GM19397 (cell line): ENCODE measurements at regions not wholly inside any gene's neighbourhood (a gene's known extent, or its start where the extent isn't known, plus 50 kb on each side); places are given as distances from the start of the nearest gene placed in this dataset.
"Not testable (repeated sequence)": the region's sequence is repeated elsewhere in the genome, so short reads cannot be mapped to it uniquely, and the experiment has no call there.

Experiments
- ATAC-seq: cut with Tn5 transposase; IDR thresholded peaks from one replicate; pipeline ENCODE4 v1.9.1; 2021; ENCODE audit warnings: mild to moderate bottlenecking, moderate library complexity; ENCODE audit not compliant: unreplicated experiment

DNA sequence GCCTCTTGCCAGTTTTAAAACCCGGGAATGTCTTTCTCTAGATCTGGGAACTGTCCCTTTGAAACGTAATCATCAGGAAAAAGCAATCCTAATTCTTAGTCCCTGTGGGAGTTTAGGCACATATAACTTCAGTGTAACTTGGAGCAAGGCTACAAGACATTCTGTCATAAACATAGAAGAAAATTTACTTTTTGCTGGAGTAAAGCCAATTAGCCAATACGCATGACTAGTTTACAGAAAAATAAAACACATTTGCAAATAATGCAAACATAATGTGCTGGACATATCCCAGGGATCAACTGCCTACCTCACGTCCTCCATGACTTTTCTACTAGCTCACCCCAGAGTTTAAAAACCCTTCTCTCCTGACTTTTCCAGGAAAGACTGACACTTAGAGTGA lies 970.6 kb downstream of the MRPL39 start:
- ATAC-seq: no peak

DNA sequence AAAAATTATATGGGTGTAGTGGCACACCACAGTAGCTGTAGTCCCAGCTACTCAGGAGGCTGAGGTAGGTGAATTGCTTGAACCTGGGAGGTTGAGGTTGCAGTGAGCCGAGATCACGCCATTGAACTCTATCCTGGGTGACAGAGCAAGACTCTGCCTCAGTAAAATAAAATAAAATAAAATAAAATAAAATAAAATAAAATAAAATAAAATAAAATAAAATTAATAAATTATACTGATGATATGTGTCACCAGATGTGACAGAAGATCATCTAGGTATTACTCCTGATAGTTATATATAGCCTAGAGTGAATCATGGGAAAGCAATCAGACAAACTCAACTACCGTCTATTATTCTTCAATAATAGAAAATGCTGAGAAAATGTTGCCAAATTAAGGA lies 972.5 kb downstream of the MRPL39 start:
- ATAC-seq: no peak

DNA sequence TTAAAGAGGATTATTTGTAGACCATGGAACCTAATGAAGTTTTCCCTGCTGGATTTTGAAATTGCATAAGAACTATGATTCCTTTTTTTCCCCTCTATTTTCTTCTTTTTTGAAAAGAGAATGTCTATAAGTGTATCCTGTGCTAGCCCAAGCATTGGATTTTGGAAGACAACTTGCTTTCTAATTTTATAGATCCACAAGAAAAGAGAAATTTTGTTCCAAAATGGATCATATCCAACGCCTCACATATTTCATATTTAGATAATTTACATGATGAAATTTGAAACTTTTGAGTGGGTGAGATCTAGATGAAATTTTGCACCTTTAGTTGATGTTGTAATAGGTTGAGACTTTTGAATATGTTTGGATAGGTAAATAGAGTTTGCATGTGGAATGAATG lies 978.7 kb downstream of the MRPL39 start:
- no peak for ATAC-seq

DNA sequence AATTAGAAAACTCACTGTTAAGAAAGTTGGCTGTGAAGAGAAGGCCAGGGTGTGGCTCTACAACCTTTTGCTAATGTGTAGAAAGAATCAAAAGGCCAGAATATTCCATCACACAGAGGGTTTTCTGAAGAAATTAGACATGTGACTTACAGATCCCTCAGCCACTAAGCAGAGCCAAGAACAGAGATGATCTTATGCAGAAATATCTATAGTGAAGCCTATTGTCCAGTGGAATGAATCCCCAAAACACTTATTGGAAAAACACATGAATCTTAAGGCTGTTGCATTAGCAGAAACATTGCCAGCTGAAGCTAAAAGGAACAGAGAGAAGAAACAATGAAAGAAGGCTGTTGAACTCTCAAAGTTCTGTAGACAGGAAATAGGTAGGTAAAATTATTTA lies 979.2 kb downstream of the MRPL39 start:
- no peak for ATAC-seq

DNA sequence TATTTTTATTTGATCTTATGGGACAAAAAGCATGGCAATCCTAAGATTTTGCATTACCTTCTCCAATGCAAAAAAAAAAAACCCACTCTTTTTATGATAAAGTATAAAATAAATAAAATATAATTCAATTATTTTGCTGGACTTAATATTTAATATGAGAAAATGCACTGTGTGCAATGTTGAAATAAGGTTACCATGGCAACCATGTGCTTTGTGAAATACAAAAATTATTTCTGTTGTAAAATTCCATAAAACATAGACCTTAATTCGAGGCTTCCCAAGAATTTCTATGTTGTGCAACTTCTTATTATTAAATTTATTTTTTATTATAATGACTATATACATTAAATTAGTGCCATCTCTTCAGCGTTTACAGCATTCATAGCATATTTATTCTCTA lies 989.5 kb downstream of the MRPL39 start:
- ATAC-seq: no peak

DNA sequence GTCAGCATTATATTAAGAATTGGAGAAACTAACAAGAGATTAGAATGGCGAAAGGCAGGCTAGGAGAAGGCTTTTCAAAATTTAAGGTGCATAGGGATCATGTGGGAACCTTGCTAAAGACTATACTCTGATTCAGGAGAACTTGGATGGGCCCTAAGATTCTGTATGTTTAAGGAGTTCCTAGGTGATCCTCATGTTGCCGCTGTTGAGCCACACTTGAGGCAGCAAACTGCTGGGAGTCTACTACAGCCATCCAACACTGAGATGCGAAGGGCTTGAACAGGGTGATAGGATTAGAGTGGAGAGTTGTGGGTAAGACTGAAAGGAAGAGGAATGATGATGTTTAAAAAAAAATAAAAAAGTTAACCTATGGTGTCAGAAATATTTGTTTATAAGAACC lies 1013.2 kb downstream of the MRPL39 start:
- no peak for ATAC-seq

DNA sequence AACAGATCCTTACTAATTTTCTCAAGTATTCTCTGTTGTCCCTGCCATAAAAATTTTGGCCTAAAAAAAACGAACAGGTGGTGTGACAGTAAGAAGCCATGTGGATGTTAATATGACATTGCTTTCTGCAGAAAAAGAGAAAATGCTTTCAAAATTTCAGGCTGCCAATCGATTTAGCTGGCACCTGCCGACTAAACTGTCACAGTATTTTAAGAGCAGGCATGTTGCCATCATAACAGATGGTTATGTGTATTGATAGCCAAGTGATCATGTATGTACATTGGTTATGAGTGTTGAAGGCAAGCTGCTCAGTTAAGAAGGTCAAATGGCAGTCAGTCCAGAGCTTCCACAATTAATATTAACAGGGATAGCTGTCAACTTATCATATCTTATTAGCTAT lies 1017.0 kb downstream of the MRPL39 start:
- ATAC-seq: no peak

DNA sequence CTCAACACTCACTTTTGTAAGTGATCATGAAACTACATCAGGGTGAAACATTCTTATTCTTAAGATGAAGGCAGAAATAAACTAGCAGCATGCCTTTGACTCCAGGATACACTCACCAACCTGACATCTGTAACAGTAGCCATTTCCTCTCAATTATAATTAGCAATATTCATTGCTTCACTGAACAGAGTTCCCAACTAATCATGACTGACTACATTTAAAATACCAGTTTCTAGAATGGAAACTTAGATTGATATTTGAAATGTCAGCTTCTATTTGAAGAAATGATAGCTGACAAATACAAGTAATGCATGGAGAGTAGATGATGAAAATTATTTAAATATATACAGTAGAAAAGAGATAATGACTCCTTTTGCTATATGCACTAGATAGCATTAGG lies 1023.8 kb downstream of the MRPL39 start:
- ATAC-seq: no peak

DNA sequence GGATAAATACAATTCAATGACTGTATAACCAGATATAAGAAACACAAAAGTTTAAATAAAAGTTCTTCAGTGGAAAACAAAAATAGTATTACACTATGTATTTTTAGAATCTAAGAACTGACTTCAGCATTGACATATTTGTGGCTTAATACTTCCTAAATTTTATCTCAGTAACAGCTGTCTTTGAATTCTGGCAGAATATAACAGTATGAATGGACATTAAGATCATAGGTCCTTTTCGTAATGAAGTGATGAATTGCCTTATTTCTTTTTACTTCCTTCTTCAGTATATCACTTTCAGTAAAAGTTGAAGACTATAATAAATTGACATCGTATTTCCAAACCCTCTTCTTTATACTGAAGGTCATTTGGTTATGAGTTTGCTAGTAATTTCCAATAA lies 1030.0 kb downstream of the MRPL39 start:
- no peak for ATAC-seq

DNA sequence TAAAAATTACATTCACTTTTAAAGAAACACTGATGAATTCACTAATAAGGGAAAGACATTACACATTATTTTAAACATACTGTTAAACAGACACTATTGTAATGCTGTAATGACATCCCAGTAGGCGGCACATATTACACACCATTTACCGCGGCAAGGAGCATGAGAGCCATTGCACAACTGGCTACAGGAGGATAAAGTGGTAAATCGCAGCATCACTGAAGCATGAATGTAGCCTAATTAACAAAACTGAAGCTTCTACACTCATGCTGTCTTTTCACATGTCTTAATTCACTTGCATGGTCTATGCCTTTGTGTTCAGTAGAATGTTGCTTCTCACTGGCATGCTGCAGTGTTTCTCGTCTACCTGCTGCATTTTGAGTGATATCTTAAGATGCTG lies 1046.0 kb downstream of the MRPL39 start:
- ATAC-seq: no peak

DNA sequence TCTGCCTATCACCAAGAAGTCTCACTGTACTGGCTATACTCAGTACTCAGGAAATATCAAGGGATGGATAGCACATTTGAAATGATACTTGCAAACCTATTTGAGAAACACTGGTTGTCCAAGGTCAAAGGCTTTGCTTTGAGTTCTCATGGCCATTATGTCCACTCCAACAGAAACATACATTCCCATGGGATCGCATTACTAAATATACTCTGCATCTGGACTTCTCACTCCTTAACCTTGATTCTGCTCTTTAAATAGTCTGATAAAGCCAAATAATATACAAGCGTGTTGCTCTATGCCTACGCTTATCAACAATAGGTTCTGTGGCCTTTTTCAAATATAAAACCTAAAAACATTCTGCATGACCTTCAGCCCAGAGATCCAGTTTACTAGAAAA lies 1054.8 kb downstream of the MRPL39 start:
- no peak for ATAC-seq

DNA sequence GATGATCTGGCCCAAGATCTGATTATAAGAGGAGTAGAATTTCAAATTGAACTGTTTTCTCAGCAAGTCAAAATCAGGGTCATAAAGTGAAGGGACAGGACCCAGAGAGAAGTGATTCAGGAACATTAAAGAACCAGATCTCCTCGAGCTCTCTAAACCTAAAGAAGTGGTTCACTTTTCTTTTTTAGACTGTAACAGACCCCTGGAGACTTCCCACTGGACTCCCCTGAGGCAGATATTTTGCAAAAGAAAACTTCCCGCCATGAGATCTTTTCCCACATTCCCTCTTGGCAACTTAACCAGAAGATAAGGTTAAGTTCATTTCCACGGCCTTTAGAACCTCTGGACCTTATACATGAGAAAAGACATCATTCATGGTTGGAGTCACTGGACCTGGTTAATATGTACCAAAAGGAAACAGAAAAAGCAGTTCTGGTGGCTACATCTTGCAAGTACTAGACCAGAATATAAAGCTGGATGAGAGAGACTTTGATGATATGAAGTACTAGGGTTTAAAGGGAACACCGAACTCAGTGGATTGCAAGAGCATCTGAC lies 1061.4 kb downstream of the MRPL39 start:
- no peak for ATAC-seq

DNA sequence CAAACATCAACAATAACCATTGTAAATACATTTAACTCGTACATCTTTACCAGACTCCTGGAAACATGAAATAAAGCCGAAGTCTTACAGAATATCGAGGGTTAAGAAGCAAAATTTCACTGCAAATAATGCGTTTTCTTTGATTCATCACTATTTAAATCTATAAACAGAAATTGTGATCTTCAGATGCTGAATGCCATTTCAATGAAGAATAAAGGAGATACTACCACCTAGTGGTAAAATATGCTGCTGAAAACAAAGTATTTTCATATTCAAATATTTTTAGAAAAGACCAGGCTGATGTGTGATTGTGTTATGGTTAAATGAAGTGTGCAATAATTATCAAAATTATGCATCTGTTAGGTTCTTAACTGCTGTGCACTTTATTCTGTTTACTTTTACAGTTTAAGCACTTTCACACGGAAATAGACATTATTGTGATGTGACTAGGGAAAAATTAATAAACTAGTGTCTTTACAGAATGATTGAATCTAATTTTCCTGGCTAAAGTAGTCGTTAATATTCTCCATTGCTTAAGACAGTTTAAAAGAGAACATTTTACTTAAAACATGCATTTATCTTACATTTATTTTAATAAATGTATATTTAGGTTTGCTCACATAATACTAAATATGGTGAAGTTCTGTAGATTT lies 1093.1 kb downstream of the MRPL39 start:
- no peak for ATAC-seq

DNA sequence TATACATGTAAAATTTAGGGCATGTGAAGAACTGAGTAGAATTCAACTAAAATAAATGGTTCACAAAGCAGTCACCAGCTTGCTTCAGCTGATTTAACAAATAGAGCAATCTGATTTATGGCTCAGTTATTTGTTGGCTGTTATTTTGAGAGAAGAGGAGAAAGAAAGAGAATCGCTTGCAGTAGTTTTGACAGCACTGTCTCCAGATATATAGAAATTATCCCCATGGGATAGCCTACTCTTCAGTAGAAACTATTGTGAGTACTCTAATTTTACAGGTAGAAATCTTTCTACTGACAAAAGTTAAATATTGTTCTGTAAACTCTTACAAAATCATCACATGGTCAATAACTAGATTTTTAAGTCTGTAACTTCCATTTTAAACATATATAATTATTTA lies 1098.2 kb downstream of the MRPL39 start:
- ATAC-seq: no peak

DNA sequence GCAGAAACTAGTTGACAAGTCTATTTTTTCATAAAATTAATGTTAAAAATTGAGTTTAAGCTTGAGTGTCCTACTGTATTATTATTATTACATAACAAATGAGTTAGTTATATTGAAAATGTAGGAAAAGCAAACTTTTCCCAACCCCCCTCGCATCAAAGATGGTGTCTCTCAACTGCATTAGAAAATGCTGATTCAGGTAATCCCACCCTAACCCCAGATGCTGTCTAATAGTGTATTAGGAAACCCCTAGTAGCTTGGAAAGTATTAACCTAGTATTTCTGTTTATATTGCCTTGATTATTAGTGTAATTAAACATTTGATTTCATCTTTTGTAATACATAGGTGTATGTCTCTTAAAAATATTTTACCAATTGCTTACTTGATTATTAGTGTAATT lies 1120.3 kb downstream of the MRPL39 start:
- no peak for ATAC-seq

DNA sequence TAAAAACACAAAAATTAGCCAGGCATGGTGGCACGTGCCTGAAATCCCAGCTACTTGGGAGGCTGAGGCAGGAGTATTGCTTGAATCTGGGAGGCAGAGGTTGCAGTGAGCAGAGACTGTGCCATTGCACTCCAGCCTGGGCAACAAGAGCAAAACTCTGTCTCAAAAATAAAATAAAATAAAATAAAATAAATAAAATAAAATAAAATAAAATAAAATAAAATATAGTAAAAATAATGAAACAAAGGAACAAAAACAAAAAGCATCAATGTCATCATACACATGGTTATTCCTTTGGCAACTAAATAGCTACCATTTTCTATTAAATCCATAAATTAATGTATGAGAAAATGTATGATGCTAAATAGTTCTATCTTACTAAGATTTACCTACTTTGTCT lies 1123.9 kb downstream of the MRPL39 start:
- not testable (repeated sequence) for ATAC-seq

DNA sequence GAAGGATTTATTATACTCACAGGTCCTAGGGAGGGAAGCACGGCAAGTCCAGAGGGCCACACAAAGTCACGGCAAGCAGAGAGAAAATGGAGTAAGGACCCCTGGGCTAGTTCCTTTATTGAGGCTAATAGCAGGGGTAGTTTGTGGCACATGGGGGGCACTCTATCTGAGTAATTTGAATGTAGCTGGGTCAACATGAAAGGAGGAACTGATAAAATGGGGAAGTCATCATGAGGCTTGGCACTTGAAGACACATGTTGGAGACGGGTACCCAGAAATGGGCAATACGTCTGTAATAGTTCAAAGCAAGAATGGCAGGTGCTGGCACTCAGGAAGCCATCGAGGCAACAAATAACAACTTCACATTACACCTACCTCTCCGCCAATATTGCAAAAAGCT lies 1136.4 kb downstream of the MRPL39 start:
- ATAC-seq: no peak

DNA sequence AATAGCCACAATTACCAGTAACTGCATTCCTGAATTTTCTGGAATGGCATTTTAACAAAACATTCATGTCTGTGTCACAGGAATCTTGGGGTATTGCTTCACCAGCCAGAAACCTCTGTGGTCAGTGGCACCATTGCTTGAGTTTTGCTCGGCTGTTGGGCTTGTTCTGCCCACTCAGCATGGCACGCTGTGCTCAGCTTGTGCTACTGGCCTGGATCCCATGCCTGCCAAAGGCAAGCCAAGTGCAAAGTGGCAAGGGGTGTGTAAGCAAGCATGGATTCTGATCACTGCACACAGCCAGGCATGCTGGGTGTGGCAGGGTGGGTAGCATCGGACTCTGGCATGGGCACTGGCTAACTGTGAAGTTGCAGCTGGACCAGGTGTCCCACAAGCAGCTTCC lies 1150.9 kb downstream of the MRPL39 start:
- ATAC-seq: no peak

DNA sequence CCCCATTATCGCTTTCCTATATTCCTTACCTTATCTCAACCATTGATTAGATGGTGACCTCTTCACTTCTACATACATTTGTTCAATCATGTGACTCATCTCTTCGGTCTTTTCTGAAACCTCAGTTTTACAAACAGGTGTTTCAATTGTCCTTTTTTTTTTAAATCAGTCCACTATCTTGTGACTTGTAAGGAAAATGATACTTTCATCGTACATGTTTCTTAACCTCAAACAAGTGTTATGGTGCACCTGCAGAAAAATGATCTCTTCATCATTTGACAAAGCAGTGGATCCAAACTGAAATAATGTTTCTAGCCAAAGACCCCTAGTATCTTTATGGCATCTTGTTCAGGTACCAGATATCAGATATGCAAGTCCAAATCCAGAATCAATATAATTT lies 1157.2 kb downstream of the MRPL39 start:
- ATAC-seq: no peak

DNA sequence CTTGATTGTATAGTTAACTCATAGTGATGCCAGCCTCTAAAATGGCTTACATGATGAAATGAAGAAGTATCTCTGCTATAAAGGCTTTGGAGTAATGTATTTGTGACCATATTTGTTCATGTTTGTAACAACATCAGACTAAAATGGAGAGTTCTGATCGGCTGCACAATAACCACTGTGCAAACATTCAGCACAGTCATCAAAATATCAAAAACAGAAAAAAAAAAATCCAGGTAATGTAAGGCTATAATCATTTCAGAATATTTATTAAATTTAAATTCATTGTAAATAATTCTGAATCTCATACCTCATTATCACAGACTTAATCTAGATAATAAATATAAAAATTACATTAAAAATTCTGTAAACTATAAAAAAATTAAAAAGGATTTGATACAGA lies 1161.8 kb downstream of the MRPL39 start:
- ATAC-seq: no peak

DNA sequence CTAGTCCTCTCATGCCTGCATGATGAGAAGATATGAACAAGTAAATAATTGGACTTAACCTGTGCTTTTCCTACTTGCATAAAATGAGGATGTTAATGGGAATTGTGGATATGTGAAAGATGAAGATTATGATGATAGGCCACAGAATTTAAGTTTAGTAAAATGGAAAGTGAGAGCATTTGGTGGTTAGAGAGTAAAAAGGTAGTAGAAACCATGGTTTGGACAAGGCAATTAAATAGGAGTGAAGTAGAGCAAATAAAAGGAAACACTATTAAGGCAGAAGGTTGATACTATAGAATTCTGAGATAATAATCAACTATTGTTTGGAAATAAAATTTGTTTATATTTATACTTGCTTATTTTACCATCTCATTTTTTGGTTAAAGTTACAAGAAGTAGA lies 1162.5 kb downstream of the MRPL39 start:
- no peak for ATAC-seq

DNA sequence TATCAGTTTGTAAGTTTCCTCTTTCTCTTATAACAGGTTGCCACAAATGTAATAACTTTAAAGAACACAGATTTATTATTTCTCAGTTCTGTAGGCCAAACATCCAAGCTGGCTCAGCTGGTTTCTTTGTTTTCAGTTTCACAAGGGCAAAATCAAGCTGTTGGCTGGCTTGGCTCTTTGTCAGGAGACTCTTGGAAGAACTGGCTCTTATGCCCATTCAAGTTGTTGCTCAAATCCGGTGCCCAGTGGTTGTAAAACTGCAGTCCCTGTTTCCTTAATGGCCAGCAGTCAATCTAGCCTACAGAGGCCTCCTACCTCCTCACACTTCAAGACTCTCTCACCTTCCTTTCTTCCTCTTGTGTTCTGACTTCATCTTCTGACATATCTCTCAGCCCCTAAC lies 1171.0 kb downstream of the MRPL39 start:
- no peak for ATAC-seq

DNA sequence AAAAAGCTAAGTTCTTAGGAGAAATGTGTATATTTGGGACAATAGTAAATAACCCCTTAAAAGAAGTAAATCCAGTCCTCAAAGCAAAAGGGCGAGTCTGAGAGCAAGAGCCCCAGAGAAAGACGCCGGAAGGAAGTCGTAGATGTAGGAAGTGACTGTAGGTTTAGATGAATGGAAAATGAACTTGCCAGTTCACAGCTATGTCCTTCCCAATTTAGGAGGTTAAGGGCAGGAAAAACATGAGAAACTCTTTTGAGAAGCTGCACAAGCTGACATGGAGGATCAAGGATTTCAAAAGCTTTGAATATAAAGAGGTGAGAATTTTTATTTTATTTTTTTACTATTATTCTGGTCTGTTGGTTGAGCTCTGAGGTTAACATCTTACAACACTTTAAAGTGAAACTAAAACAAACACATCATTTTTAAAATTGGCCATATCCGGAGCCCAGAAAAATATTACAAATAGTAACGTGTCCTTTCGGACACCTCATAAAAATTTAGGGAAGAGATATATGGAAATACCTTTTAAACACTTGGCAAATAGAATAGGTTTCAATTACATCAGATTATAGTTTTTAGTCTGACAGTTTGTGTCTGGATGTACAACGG lies 1178.6 kb downstream of the MRPL39 start:
- ATAC-seq: peak; percentile 91
